Lower lobe of right lung (tissue), 2 donors: ENCODE measurements at regions not wholly inside any gene's neighbourhood (a gene's known extent, or its start where the extent isn't known, plus 50 kb on each side); places are given as distances from the start of the nearest gene placed in this dataset.
"Not testable (repeated sequence)": the region's sequence is repeated elsewhere in the genome, so short reads cannot be mapped to it uniquely, and the experiment has no call there.

Source experiments
- ATAC-seq, 2 donors: fragments of 200-7000 bp; cut with Tn5 transposase; one replicate each; pipeline ENCODE4 v1.9.1; 2020 to 2022; ENCODE audit warnings: mild to moderate bottlenecking in 2 of 2, moderate library complexity in 2 of 2
- DNase-seq: peaks from one replicate; pipeline ENCODE4 v3.0.0-alpha.2; 2020
- H3K27ac ChIP-seq: fragments of 200-600 bp; one replicate; pipeline ENCODE4 v1.8.0; 2022
- H3K27me3 ChIP-seq: fragments of 200-600 bp; one replicate; pipeline ENCODE4 v1.8.0; 2022; ENCODE audit warnings: low read depth
- H3K36me3 ChIP-seq: fragments of 200-600 bp; one replicate; pipeline ENCODE4 v1.8.0; 2022; ENCODE audit warnings: mild to moderate bottlenecking
- H3K4me1 ChIP-seq: fragments of 200-600 bp; one replicate; pipeline ENCODE4 v1.8.0; 2022
- H3K4me3 ChIP-seq: fragments of 200-600 bp; one replicate; pipeline ENCODE4 v1.8.0; 2022; ENCODE audit warnings: mild to moderate bottlenecking
- H3K9me3 ChIP-seq: fragments of 200-600 bp; one replicate; pipeline ENCODE4 v1.8.0; 2022
- CTCF ChIP-seq: fragments of 200-600 bp; IDR thresholded peaks from one replicate; pipeline ENCODE4 v1.8.0; 2022; ENCODE audit warnings: antibody characterized with exemption, mild to moderate bottlenecking
- intact Hi-C: fragments of 100-400 bp; cut with DNase I; formaldehyde crosslinking; loops from one replicate; pipeline ENCODE4 v1.11.0; 2022
- donor health status: DM: no; HTN: yes; CAD: no; lungs with severe emphysema.

- ATAC-seq (no peak), DNase-seq (no peak)
- no peaks in the 10 kb centered on the region for H3K9me3 ChIP-seq
- H3K27me3 ChIP-seq: no peaks in the 10 kb centered on the region
- intact Hi-C loops: no loop called here
- TF ChIP-seq CTCF: no peak
- no peaks in the 10 kb centered on the region for H3K4me1 ChIP-seq
- H3K27ac ChIP-seq: no peak overlapping the region
- H3K36me3 ChIP-seq: no peaks in the 10 kb centered on the region
- H3K4me3 ChIP-seq: no peak overlapping the region
Measured at GRCh38 chr13:22848539-22849052, 332.2 kb upstream of the SGCG start.

- no peak for TF ChIP-seq CTCF
Measured at GRCh38 chr13:22855926-22856325, 324.9 kb upstream of the SGCG start.

GRCh38 chr13:22858980-22859379, 321.8 kb upstream of the SGCG start:
- H3K27me3 ChIP-seq, H3K4me1 ChIP-seq, DNase-seq, H3K4me3 ChIP-seq, H3K36me3 ChIP-seq, ATAC-seq, H3K27ac ChIP-seq, intact Hi-C loops, H3K9me3 ChIP-seq: not testable (repeated sequence)

More at GRCh38 chr13:22855926-22856325, 324.9 kb upstream of the SGCG start:
- Histone ChIP-seq H3K4me3 (no peak overlapping the region), H3K9me3 (no peaks in the 10 kb centered on the region), H3K27me3 (no peaks in the 10 kb centered on the region), H3K36me3 (no peaks in the 10 kb centered on the region), H3K4me1 (no peaks in the 10 kb centered on the region), H3K27ac (no peak overlapping the region)
- intact Hi-C loops: no loop called here
- DNase-seq (no peak), ATAC-seq (no peak)

GRCh38 chr13:22859411-22859810, 321.4 kb upstream of the SGCG start:
- intact Hi-C loops, H3K9me3 ChIP-seq, H3K27ac ChIP-seq, ATAC-seq, H3K4me1 ChIP-seq, H3K27me3 ChIP-seq, H3K4me3 ChIP-seq, H3K36me3 ChIP-seq, DNase-seq: not testable (repeated sequence)

GRCh38 chr13:22861958-22862466, 318.8 kb upstream of the SGCG start:
- no peak for DNase-seq
- intact Hi-C loops: no loop called here
- H3K9me3 ChIP-seq: no peaks in the 10 kb centered on the region
- no peak overlapping the region for H3K4me3 ChIP-seq
- no peaks in the 10 kb centered on the region for H3K36me3 ChIP-seq
- H3K4me1 ChIP-seq: no peaks in the 10 kb centered on the region
- no peak for ATAC-seq
- no peaks in the 10 kb centered on the region for H3K27me3 ChIP-seq
- no peak for TF ChIP-seq CTCF
- H3K27ac ChIP-seq: no peak overlapping the region

- Histone ChIP-seq H3K9me3 (no peaks in the 10 kb centered on the region), H3K27me3 (no peaks in the 10 kb centered on the region), H3K36me3 (no peaks in the 10 kb centered on the region), H3K27ac (no peak overlapping the region), H3K4me3 (no peak overlapping the region), H3K4me1 (no peaks in the 10 kb centered on the region)
- ATAC-seq (no peak), DNase-seq (no peak)
- intact Hi-C loops: no loop called here
- no peak for TF ChIP-seq CTCF
Measured at GRCh38 chr13:22862478-22862877, 318.3 kb upstream of the SGCG start.

- intact Hi-C loops: no loop called here
- no peak for ATAC-seq
- no peak for TF ChIP-seq CTCF
Measured at GRCh38 chr13:22866221-22866620, 314.6 kb upstream of the SGCG start.

More at GRCh38 chr13:22866221-22866620, 314.6 kb upstream of the SGCG start:
- H3K9me3 ChIP-seq: no peaks in the 10 kb centered on the region
- H3K27me3 ChIP-seq: no peaks in the 10 kb centered on the region
- no peak overlapping the region for H3K27ac ChIP-seq
- no peaks in the 10 kb centered on the region for H3K36me3 ChIP-seq
- H3K4me3 ChIP-seq: no peak overlapping the region
- DNase-seq: no peak
- H3K4me1 ChIP-seq: no peaks in the 10 kb centered on the region
